ENCODE measurements at regions not wholly inside any gene's neighbourhood (a gene's known extent, or its start where the extent isn't known, plus 50 kb on each side); places are given as distances from the start of the nearest gene placed in this dataset.

DNA sequence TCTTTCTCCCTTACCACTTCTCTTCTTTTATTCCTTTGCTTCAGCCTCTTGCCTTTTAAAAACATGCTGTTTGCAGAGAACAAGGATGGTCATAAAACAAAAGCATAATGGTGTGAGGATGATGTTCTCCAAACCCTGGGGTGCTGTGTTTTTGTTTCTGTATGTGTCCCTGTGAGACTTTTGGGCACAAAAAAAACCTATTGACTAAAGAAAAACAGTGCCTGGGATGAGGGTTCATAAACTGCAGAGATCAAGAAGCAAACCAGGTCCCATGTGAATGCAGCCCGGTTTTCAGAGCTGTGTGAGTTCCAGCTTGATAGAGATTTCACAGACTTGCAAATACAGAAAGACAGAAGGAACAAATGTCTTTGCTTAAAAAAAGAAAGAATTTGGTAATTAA, 148.6 kb upstream of the CPSF6 start:
- TF ChIP-seq, protein P1, sequence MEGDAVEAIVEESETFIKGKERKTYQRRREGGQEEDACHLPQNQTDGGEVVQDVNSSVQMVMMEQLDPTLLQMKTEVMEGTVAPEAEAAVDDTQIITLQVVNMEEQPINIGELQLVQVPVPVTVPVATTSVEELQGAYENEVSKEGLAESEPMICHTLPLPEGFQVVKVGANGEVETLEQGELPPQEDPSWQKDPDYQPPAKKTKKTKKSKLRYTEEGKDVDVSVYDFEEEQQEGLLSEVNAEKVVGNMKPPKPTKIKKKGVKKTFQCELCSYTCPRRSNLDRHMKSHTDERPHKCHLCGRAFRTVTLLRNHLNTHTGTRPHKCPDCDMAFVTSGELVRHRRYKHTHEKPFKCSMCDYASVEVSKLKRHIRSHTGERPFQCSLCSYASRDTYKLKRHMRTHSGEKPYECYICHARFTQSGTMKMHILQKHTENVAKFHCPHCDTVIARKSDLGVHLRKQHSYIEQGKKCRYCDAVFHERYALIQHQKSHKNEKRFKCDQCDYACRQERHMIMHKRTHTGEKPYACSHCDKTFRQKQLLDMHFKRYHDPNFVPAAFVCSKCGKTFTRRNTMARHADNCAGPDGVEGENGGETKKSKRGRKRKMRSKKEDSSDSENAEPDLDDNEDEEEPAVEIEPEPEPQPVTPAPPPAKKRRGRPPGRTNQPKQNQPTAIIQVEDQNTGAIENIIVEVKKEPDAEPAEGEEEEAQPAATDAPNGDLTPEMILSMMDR (conservative IDR thresholded peaks at IDR 0.05; ENCODE audit: low read length) = no peak
- TF ChIP-seq EZH2phosphoT487 (IDR thresholded peaks at IDR 0.05; ENCODE audit: borderline replicate concordance, low read depth, low read length) = no peak
